Gastrocnemius medialis (tissue), 4 donors: ENCODE measurements at regions not wholly inside any gene's neighbourhood (a gene's known extent, or its start where the extent isn't known, plus 50 kb on each side); places are given as distances from the start of the nearest gene placed in this dataset.

Experiments
- CTCF ChIP-seq, 5 experiments: fragments of 450-650 bp in 3 of 5; fragments of 200-600 bp in 2 of 5; sonication (generic) in 2 of 5; IDR thresholded peaks in 4 of 5; conservative IDR thresholded peaks in 1 of 5; 1 replicate in 4 of 5; 2 replicates in 1 of 5; pipeline ENCODE4 v1.5.1; 2016 to 2019; ENCODE audit warnings: antibody characterized with exemption in 5 of 5, mild to moderate bottlenecking in 3 of 5, moderate library complexity in 3 of 5
- POLR2A ChIP-seq, 2 donors: fragments of 450-650 bp; IDR thresholded peaks; one replicate each; pipeline ENCODE4 v1.6.1; 2017; ENCODE audit warnings: antibody characterized with exemption in 2 of 2, mild to moderate bottlenecking in 2 of 2, moderate library complexity in 2 of 2

- TF ChIP-seq CTCF (IDR thresholded peaks at IDR 0.05 in 4 of 5, conservative IDR thresholded peaks at IDR 0.05 in 1 of 5) (no peak), POLR2A (IDR thresholded peaks at IDR 0.05) (no peak)
Observed at GRCh38 chr10:128364631-128365030, 238.4 kb upstream of the MKI67 start.
